ENCODE measurements at regions not wholly inside any gene's neighbourhood (a gene's known extent, or its start where the extent isn't known, plus 50 kb on each side); places are given as distances from the start of the nearest gene placed in this dataset.

DNA sequence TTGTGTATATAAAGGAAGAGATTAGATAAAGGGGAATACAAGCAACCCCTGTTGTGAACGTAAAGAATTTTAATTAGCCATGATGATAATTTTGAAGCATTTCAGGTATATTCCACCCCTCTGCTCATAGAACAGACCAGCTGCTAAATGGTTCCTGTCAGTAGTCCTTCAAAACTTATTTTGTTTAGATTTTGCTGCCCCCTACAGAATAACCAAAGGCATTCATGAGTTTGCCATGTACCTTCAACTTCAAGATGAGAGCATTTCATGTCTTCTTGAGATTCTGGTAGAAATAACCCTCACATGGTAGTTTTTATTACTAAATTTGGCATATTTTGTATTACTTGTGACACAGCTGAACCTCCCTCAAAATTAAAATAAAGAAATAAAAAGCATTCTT is 1586.7 kb downstream of the HACE1 start:
- H2AFZ ChIP-seq (ENCODE audit: low read depth), result no peak overlapping the region
- H4K20me1 ChIP-seq (ENCODE audit: insufficient read depth), result no peaks in the 10 kb centered on the region
- H3K27ac ChIP-seq, result no peak overlapping the region

GRCh38 chr6:103269581-103269980 is 1590.1 kb downstream of the HACE1 start:
- Histone ChIP-seq H3K9ac (no peak overlapping the region), H3K79me2 (ENCODE audit: insufficient read depth, low read depth) (no peaks in the 10 kb centered on the region), H3K4me1 (ENCODE audit: low read depth, poor library complexity, severe bottlenecking) (no peaks in the 10 kb centered on the region), H3K4me3 (IDR thresholded peaks at IDR 0.05; ENCODE audit: insufficient read depth, low read depth, low read length) (no peak overlapping the region), H3K4me2 (no peak overlapping the region), H3K36me3 (ENCODE audit: insufficient read depth) (no peaks in the 10 kb centered on the region), H4K20me1 (ENCODE audit: insufficient read depth) (no peaks in the 10 kb centered on the region), H3K27me3 (ENCODE audit: insufficient read depth, low read depth) (no peaks in the 10 kb centered on the region), H3K27ac (no peak overlapping the region), H2AFZ (ENCODE audit: low read depth) (no peak overlapping the region)
- TF ChIP-seq, protein P1, sequence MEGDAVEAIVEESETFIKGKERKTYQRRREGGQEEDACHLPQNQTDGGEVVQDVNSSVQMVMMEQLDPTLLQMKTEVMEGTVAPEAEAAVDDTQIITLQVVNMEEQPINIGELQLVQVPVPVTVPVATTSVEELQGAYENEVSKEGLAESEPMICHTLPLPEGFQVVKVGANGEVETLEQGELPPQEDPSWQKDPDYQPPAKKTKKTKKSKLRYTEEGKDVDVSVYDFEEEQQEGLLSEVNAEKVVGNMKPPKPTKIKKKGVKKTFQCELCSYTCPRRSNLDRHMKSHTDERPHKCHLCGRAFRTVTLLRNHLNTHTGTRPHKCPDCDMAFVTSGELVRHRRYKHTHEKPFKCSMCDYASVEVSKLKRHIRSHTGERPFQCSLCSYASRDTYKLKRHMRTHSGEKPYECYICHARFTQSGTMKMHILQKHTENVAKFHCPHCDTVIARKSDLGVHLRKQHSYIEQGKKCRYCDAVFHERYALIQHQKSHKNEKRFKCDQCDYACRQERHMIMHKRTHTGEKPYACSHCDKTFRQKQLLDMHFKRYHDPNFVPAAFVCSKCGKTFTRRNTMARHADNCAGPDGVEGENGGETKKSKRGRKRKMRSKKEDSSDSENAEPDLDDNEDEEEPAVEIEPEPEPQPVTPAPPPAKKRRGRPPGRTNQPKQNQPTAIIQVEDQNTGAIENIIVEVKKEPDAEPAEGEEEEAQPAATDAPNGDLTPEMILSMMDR (conservative IDR thresholded peaks at IDR 0.05; ENCODE audit: low read depth, low read length), result no peak

More for the DNA sequence above, 1586.7 kb downstream of the HACE1 start:
- no peak overlapping the region for H3K4me2 ChIP-seq
- TF ChIP-seq, protein P1 (conservative IDR thresholded peaks at IDR 0.05; ENCODE audit: low read depth, low read length), result 0 out of 2 replicates have a peak, but pooled peaks have one; percentile 30
- no peaks in the 10 kb centered on the region for H3K4me1 ChIP-seq (ENCODE audit: low read depth, poor library complexity, severe bottlenecking)
- no peak overlapping the region for H3K9ac ChIP-seq
- H3K36me3 ChIP-seq (ENCODE audit: insufficient read depth), result no peaks in the 10 kb centered on the region
- no peak overlapping the region for H3K4me3 ChIP-seq (IDR thresholded peaks at IDR 0.05; ENCODE audit: insufficient read depth, low read depth, low read length)
- no peaks in the 10 kb centered on the region for H3K27me3 ChIP-seq (ENCODE audit: insufficient read depth, low read depth)
- H3K79me2 ChIP-seq (ENCODE audit: insufficient read depth, low read depth), result no peaks in the 10 kb centered on the region

- no peaks in the 10 kb centered on the region for H3K36me3 ChIP-seq (ENCODE audit: insufficient read depth)
- H3K9ac ChIP-seq, result no peak overlapping the region
Measured at GRCh38 chr6:103268335-103268734, 1591.4 kb downstream of the HACE1 start.

DNA sequence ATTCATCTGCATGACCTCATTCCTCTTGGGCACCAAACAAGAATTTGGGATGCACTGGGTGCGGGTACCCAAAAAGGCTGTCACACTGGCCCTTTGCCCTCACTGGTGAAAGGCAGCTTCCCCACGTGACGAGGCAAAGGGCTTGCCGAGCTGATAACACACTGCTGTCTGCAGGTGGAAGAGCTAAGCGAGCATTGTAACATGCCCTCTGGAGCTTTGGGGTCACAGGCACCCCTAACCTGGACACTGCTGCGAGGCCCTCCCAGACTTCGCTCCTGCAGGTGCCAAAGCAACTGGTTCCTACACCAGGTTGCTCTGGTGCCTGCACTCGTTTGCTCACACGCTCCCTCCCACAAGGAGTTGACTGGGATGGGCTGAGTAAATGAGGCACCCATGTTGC is 1595.7 kb downstream of the HACE1 start:
- Histone ChIP-seq H3K79me2 (ENCODE audit: insufficient read depth, low read depth) (no peaks in the 10 kb centered on the region), H3K36me3 (ENCODE audit: insufficient read depth) (no peaks in the 10 kb centered on the region), H2AFZ (ENCODE audit: low read depth) (no peak overlapping the region), H3K27ac (no peak overlapping the region), H3K4me3 (IDR thresholded peaks at IDR 0.05; ENCODE audit: insufficient read depth, low read depth, low read length) (no peak overlapping the region), H3K9ac (no peak overlapping the region), H3K4me1 (ENCODE audit: low read depth, poor library complexity, severe bottlenecking) (no peaks in the 10 kb centered on the region), H4K20me1 (ENCODE audit: insufficient read depth) (no peaks in the 10 kb centered on the region), H3K27me3 (ENCODE audit: insufficient read depth, low read depth) (no peaks in the 10 kb centered on the region), H3K4me2 (no peak overlapping the region)
- TF ChIP-seq, protein P1 (conservative IDR thresholded peaks at IDR 0.05; ENCODE audit: low read depth, low read length), result no peak

More at GRCh38 chr6:103268335-103268734, 1591.4 kb downstream of the HACE1 start:
- Histone ChIP-seq H3K27ac (no peak overlapping the region), H3K4me1 (ENCODE audit: low read depth, poor library complexity, severe bottlenecking) (no peaks in the 10 kb centered on the region), H4K20me1 (ENCODE audit: insufficient read depth) (no peaks in the 10 kb centered on the region), H2AFZ (ENCODE audit: low read depth) (no peak overlapping the region), H3K4me2 (no peak overlapping the region), H3K4me3 (IDR thresholded peaks at IDR 0.05; ENCODE audit: insufficient read depth, low read depth, low read length) (no peak overlapping the region), H3K27me3 (ENCODE audit: insufficient read depth, low read depth) (no peaks in the 10 kb centered on the region), H3K79me2 (ENCODE audit: insufficient read depth, low read depth) (no peaks in the 10 kb centered on the region)
- TF ChIP-seq, protein P1 (conservative IDR thresholded peaks at IDR 0.05; ENCODE audit: low read depth, low read length), result no peak
